ENCODE measurements at regions not wholly inside any gene's neighbourhood (a gene's known extent, or its start where the extent isn't known, plus 50 kb on each side); places are given as distances from the start of the nearest gene placed in this dataset.
A peak's percentile ranks its signal among the peaks of the same experiment; 100 is the strongest.

DNA sequence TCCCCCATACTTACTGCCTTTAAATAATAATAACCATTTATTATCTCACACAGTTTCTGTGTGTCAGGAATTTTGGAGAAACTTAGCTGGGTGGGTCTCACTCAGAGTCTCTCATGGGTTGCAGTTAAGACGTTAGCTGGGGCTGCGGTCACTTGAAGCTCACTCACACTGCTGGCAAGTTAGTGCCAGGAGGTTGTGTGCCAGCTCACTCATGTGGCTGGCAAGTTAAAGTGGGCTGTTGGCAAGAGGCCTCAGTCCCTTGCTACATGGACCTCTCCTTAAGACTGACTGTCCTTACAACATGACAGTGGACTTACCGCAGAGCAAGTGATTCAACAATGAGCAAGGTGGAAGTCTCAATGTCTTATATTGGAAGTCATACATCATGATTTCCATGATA is 61.3 kb upstream of the AVPR1A start:
- no peak for DNase-seq (ENCODE audit: low read depth)
- TF ChIP-seq, protein P1, sequence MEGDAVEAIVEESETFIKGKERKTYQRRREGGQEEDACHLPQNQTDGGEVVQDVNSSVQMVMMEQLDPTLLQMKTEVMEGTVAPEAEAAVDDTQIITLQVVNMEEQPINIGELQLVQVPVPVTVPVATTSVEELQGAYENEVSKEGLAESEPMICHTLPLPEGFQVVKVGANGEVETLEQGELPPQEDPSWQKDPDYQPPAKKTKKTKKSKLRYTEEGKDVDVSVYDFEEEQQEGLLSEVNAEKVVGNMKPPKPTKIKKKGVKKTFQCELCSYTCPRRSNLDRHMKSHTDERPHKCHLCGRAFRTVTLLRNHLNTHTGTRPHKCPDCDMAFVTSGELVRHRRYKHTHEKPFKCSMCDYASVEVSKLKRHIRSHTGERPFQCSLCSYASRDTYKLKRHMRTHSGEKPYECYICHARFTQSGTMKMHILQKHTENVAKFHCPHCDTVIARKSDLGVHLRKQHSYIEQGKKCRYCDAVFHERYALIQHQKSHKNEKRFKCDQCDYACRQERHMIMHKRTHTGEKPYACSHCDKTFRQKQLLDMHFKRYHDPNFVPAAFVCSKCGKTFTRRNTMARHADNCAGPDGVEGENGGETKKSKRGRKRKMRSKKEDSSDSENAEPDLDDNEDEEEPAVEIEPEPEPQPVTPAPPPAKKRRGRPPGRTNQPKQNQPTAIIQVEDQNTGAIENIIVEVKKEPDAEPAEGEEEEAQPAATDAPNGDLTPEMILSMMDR (IDR thresholded peaks at IDR 0.05; ENCODE audit: control insufficient read depth, extremely low read depth, insufficient read depth), result no peak
- no peak overlapping the region for H3K4me3 ChIP-seq (ENCODE audit: low read depth, low read length)

DNA sequence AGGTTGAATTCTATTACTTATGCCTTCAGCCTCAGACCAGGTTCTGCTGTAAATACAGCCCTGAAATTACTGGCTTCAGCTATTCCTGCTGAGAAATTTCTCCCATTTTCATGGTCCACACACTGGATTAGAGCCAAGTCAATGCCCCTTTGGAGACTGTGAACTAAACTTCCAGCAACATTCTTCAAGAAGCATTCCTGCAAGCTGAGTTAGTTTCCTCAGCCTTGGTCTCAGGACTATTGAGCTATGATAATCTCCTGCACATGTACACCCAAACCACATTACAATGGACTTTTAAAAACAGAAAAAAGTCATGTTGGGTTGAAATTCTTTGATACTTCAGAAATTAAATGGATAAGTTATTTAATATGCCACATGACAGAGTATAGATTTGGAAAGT is 58.0 kb upstream of the AVPR1A start:
- DNase-seq (ENCODE audit: low read depth), result no peak
- TF ChIP-seq, protein P1 (IDR thresholded peaks at IDR 0.05; ENCODE audit: control insufficient read depth, extremely low read depth, insufficient read depth), result no peak
- no peak overlapping the region for H3K4me3 ChIP-seq (ENCODE audit: low read depth, low read length)

DNA sequence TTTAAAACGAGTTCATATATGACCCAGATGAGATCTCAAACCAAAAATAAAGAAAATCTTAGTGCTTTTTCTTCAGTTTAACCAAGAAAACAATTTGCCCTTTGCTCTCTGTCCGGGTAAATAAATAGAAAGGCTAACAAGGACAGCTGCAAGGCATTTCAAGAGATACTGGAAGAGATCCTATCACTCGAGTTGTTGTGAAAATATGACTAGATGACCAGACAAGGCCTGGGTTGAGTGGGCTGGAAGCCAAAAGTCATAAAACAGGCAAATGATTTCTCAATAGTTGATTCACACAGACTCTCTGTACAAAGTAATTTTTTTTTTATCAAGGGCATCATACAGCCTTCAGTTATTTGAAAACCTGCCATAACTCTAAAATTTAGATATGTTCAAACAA is 55.9 kb upstream of the AVPR1A start:
- DNase-seq (ENCODE audit: low read depth), result peak; percentile 81
- TF ChIP-seq, protein P1 (IDR thresholded peaks at IDR 0.05; ENCODE audit: control insufficient read depth, extremely low read depth, insufficient read depth), result no peak
- no peak overlapping the region for H3K4me3 ChIP-seq (ENCODE audit: low read depth, low read length)

DNA sequence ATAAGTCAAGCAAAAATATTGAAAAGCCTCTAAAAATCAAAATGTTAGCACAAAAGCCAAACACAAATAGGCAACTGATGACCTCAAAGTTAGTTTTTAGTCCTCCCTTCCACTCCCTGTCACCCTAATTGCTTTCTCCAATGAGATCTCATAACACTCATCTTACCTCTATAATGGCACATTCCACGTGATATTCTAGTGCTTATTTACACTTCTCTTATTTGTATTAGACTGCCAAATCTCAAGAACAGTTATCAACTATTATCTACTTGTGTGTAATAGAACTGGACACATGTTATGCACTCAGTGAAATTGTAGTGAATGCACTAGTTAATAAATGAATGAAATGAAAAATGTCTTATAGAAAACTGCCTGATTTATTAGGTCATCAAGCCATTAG is 55.5 kb upstream of the AVPR1A start:
- no peak overlapping the region for H3K4me3 ChIP-seq (ENCODE audit: low read depth, low read length)
- TF ChIP-seq, protein P1 (IDR thresholded peaks at IDR 0.05; ENCODE audit: control insufficient read depth, extremely low read depth, insufficient read depth), result no peak
- no peak for DNase-seq (ENCODE audit: low read depth)
